Astrocyte of the cerebellum (primary cell): ENCODE measurements at regions not wholly inside any gene's neighbourhood (a gene's known extent, or its start where the extent isn't known, plus 50 kb on each side); places are given as distances from the start of the nearest gene placed in this dataset.

Source experiments
- DNase-seq: peaks from one replicate; pipeline ENCODE4 v3.0.0-alpha.2; 2011; ENCODE audit warnings: low read depth
- H3K4me3 ChIP-seq: 2 replicates; pipeline ENCODE4 v1.5.1; 2011; ENCODE audit warnings: mild to moderate bottlenecking, low read depth, low read length, moderate library complexity
- CTCF ChIP-seq: IDR thresholded peaks from 2 replicates; pipeline ENCODE4 v1.5.1; 2012; ENCODE audit warnings: low read length, low read depth, moderate library complexity, mild to moderate bottlenecking; ENCODE audit errors: missing control alignments
- in situ Hi-C: cut with HindIII; loops from 2 replicates; pipeline ENCODE4 v1.10.0; 2017; ENCODE audit warnings: low sequenced_read_pairs

GRCh38 chr15:26157081-26157480 is 294.0 kb upstream of the ATP10A start:
- no peak for TF ChIP-seq CTCF
- no peak overlapping the region for H3K4me3 ChIP-seq
- in situ Hi-C loops, result loop anchor here (25.0 kb wide), 1 partner anchor 205 kb away; no protein-coding TSS in a partner anchor
- DNase-seq, result no peak

GRCh38 chr15:26156051-26156450 is 292.9 kb upstream of the ATP10A start:
- no peak for TF ChIP-seq CTCF
- no peak overlapping the region for H3K4me3 ChIP-seq
- in situ Hi-C loops, result loop anchor here (25.0 kb wide), 1 partner anchor 206 kb away; no protein-coding TSS in a partner anchor
- DNase-seq, result no peak

- no peak for DNase-seq
- TF ChIP-seq CTCF, result no peak
- in situ Hi-C loops, result no loop called here
- no peak overlapping the region for H3K4me3 ChIP-seq
Measured at GRCh38 chr15:26148156-26148860, 285.2 kb upstream of the ATP10A start.

- no peak for DNase-seq
- in situ Hi-C loops, result no loop called here
- no peak overlapping the region for H3K4me3 ChIP-seq
- no peak for TF ChIP-seq CTCF
Measured at GRCh38 chr15:26146202-26146601, 283.1 kb upstream of the ATP10A start.

- no peak for TF ChIP-seq CTCF
- in situ Hi-C loops, result no loop called here
- no peak for DNase-seq
- no peak overlapping the region for H3K4me3 ChIP-seq
Measured at GRCh38 chr15:26145796-26146195, 282.7 kb upstream of the ATP10A start.

- DNase-seq, result no peak
- in situ Hi-C loops, result no loop called here
- TF ChIP-seq CTCF, result no peak
- H3K4me3 ChIP-seq, result no peak overlapping the region
Measured at GRCh38 chr15:26144836-26145235, 281.7 kb upstream of the ATP10A start.
